ENCODE measurements at regions not wholly inside any gene's neighbourhood (a gene's known extent, or its start where the extent isn't known, plus 50 kb on each side); places are given as distances from the start of the nearest gene placed in this dataset.

- H3K23ac ChIP-seq (ENCODE audit: low read depth, low read length, poor library complexity): peak overlapping the region; percentile 85
- H2BK12ac ChIP-seq (ENCODE audit: low read length): no peak overlapping the region
- H3K4me3 ChIP-seq (ENCODE audit: low read length in 2 of 2): peak overlapping the region in 1 of 2 donors; percentile 65
- H3K4me2 ChIP-seq (ENCODE audit: insufficient read depth, low read length, poor library complexity, severe bottlenecking): no peak overlapping the region
- peak overlapping the region; percentile 63 for H2AK5ac ChIP-seq (ENCODE audit: low read depth, low read length)
- no peak overlapping the region for H2BK5ac ChIP-seq (ENCODE audit: low read length)
- H3K4me1 ChIP-seq (ENCODE audit: control insufficient read depth in 2 of 2, insufficient read depth in 1 of 2, low read depth in 1 of 2, low read length in 2 of 2): peaks cover 0 to 3% of the 10 kb centered on the region in 2 donors
- H3K18ac ChIP-seq (ENCODE audit: low read length): peak overlapping the region; percentile 17
- H3K27me3 ChIP-seq (ENCODE audit: control insufficient read depth in 3 of 3, insufficient read depth in 3 of 3, low read depth in 1 of 3, low read length in 3 of 3): peaks cover 0 to 2% (median 0%) of the 10 kb centered on the region in 3 experiments
- H2AFZ ChIP-seq (ENCODE audit: low read length): no peak overlapping the region
- H3K27ac ChIP-seq (replicated peaks; ENCODE audit: low read length): no peak overlapping the region
- peaks cover 9 to 10% of the 10 kb centered on the region in 2 donors for H3K9me3 ChIP-seq (replicated peaks in 1 of 2; ENCODE audit: control insufficient read depth in 2 of 2, insufficient read depth in 1 of 2, low read depth in 1 of 2, low read length in 2 of 2)
- peak overlapping the region; percentile 89 for H3K4ac ChIP-seq (ENCODE audit: low read length)
- no peaks in the 10 kb centered on the region for H3K79me1 ChIP-seq (ENCODE audit: low read depth, low read length)
- no peak for DNase-seq (ENCODE audit: low spot score)
- no peak overlapping the region for H4K8ac ChIP-seq (ENCODE audit: low read depth, low read length)
- no peak overlapping the region for H3K9ac ChIP-seq (ENCODE audit: low read depth, low read length, poor library complexity)
- WGBS, 2 donors (ENCODE audit: extremely low coverage in 2 of 2, insufficient read length in 2 of 2, insufficient replicate concordance in 1 of 2): no CpG with 5 or more reads among the region's 6 CpGs
- H2BK15ac ChIP-seq (ENCODE audit: low read length): no peak overlapping the region
- no peaks in the 10 kb centered on the region for H3K36me3 ChIP-seq (replicated peaks in 1 of 2; ENCODE audit: control insufficient read depth in 2 of 2, insufficient read depth in 2 of 2, low read length in 2 of 2)
- H4K91ac ChIP-seq (ENCODE audit: low read depth, low read length, poor library complexity): no peak overlapping the region
- peak overlapping the region; percentile 56 for H3K14ac ChIP-seq (ENCODE audit: low read length)
- H2BK120ac ChIP-seq (ENCODE audit: low read depth, low read length): no peak overlapping the region
Observed at GRCh38 chr2:96431319-96431718, 73.8 kb downstream of the NEURL3 start.

- no CpG with 5 or more reads among the region's 4 CpGs for WGBS, 2 donors (ENCODE audit: extremely low coverage in 2 of 2, insufficient read length in 2 of 2, insufficient replicate concordance in 1 of 2)
- H3K27me3 ChIP-seq (ENCODE audit: control insufficient read depth in 3 of 3, insufficient read depth in 3 of 3, low read depth in 1 of 3, low read length in 3 of 3): peaks cover 0 to 2% (median 0%) of the 10 kb centered on the region in 3 experiments
- no peak overlapping the region for H4K8ac ChIP-seq (ENCODE audit: low read depth, low read length)
- H2AK5ac ChIP-seq (ENCODE audit: low read depth, low read length): peak overlapping the region; percentile 14
- H3K27ac ChIP-seq (replicated peaks; ENCODE audit: low read length): no peak overlapping the region
- H2BK120ac ChIP-seq (ENCODE audit: low read depth, low read length): no peak overlapping the region
- H3K4me3 ChIP-seq (ENCODE audit: low read length in 2 of 2): no peak overlapping the region
- no peak overlapping the region for H3K4me2 ChIP-seq (ENCODE audit: insufficient read depth, low read length, poor library complexity, severe bottlenecking)
- H3K9ac ChIP-seq (ENCODE audit: low read depth, low read length, poor library complexity): peak overlapping the region; percentile 12
- no peak overlapping the region for H2AFZ ChIP-seq (ENCODE audit: low read length)
- H3K36me3 ChIP-seq (replicated peaks in 1 of 2; ENCODE audit: control insufficient read depth in 2 of 2, insufficient read depth in 2 of 2, low read length in 2 of 2): no peaks in the 10 kb centered on the region
- no peak overlapping the region for H2BK5ac ChIP-seq (ENCODE audit: low read length)
- H3K18ac ChIP-seq (ENCODE audit: low read length): no peak overlapping the region
- peak overlapping the region; percentile 56 for H3K14ac ChIP-seq (ENCODE audit: low read length)
- no peak overlapping the region for H4K91ac ChIP-seq (ENCODE audit: low read depth, low read length, poor library complexity)
- DNase-seq (ENCODE audit: low spot score): no peak
- H3K23ac ChIP-seq (ENCODE audit: low read depth, low read length, poor library complexity): peak overlapping the region; percentile 93
- H3K79me1 ChIP-seq (ENCODE audit: low read depth, low read length): no peaks in the 10 kb centered on the region
- peaks cover 0 to 3% of the 10 kb centered on the region in 2 donors for H3K4me1 ChIP-seq (ENCODE audit: control insufficient read depth in 2 of 2, insufficient read depth in 1 of 2, low read depth in 1 of 2, low read length in 2 of 2)
- no peak overlapping the region for H3K4ac ChIP-seq (ENCODE audit: low read length)
- H3K9me3 ChIP-seq (replicated peaks in 1 of 2; ENCODE audit: control insufficient read depth in 2 of 2, insufficient read depth in 1 of 2, low read depth in 1 of 2, low read length in 2 of 2): peaks cover 9 to 10% of the 10 kb centered on the region in 2 donors
- H2BK12ac ChIP-seq (ENCODE audit: low read length): no peak overlapping the region
- no peak overlapping the region for H2BK15ac ChIP-seq (ENCODE audit: low read length)
Observed at GRCh38 chr2:96430394-96430988, 74.7 kb downstream of the NEURL3 start.

GRCh38 chr2:96427917-96428316 lies 77.2 kb downstream of the NEURL3 start:
- Histone ChIP-seq H3K14ac (ENCODE audit: low read length) (no peak overlapping the region), H3K18ac (ENCODE audit: low read length) (no peak overlapping the region), H3K23ac (ENCODE audit: low read depth, low read length, poor library complexity) (no peak overlapping the region), H3K36me3 (replicated peaks in 1 of 2; ENCODE audit: control insufficient read depth in 2 of 2, insufficient read depth in 2 of 2, low read length in 2 of 2) (no peaks in the 10 kb centered on the region), H3K4me2 (ENCODE audit: insufficient read depth, low read length, poor library complexity, severe bottlenecking) (no peak overlapping the region), H4K91ac (ENCODE audit: low read depth, low read length, poor library complexity) (no peak overlapping the region), H2BK120ac (ENCODE audit: low read depth, low read length) (no peak overlapping the region), H2AFZ (ENCODE audit: low read length) (peak overlapping the region; percentile 22), H3K4ac (ENCODE audit: low read length) (no peak overlapping the region), H4K8ac (ENCODE audit: low read depth, low read length) (no peak overlapping the region), H3K9me3 (replicated peaks in 1 of 2; ENCODE audit: control insufficient read depth in 2 of 2, insufficient read depth in 1 of 2, low read depth in 1 of 2, low read length in 2 of 2) (peaks cover 9 to 10% of the 10 kb centered on the region in 2 donors), H2BK15ac (ENCODE audit: low read length) (no peak overlapping the region), H2AK5ac (ENCODE audit: low read depth, low read length) (no peak overlapping the region), H3K27ac (replicated peaks; ENCODE audit: low read length) (no peak overlapping the region), H3K9ac (ENCODE audit: low read depth, low read length, poor library complexity) (no peak overlapping the region), H3K27me3 (ENCODE audit: control insufficient read depth in 3 of 3, insufficient read depth in 3 of 3, low read depth in 1 of 3, low read length in 3 of 3) (peaks cover 0 to 2% (median 0%) of the 10 kb centered on the region in 3 experiments), H3K4me1 (ENCODE audit: control insufficient read depth in 2 of 2, insufficient read depth in 1 of 2, low read depth in 1 of 2, low read length in 2 of 2) (peaks cover 2 to 12% of the 10 kb centered on the region in 2 donors), H3K79me1 (ENCODE audit: low read depth, low read length) (no peaks in the 10 kb centered on the region), H3K4me3 (ENCODE audit: low read length in 2 of 2) (no peak overlapping the region), H2BK12ac (ENCODE audit: low read length) (no peak overlapping the region), H2BK5ac (ENCODE audit: low read length) (no peak overlapping the region)
- no peak for DNase-seq (ENCODE audit: low spot score)
- no CpG with 5 or more reads among the region's 1 CpG for WGBS, 2 donors (ENCODE audit: extremely low coverage in 2 of 2, insufficient read length in 2 of 2, insufficient replicate concordance in 1 of 2)

- H3K9me3 ChIP-seq (replicated peaks in 1 of 2; ENCODE audit: control insufficient read depth in 2 of 2, insufficient read depth in 1 of 2, low read depth in 1 of 2, low read length in 2 of 2): peaks cover 9 to 10% of the 10 kb centered on the region in 2 donors
- no peak overlapping the region for H2AK5ac ChIP-seq (ENCODE audit: low read depth, low read length)
- peaks cover 2 to 12% of the 10 kb centered on the region in 2 donors for H3K4me1 ChIP-seq (ENCODE audit: control insufficient read depth in 2 of 2, insufficient read depth in 1 of 2, low read depth in 1 of 2, low read length in 2 of 2)
- no peak overlapping the region for H2BK5ac ChIP-seq (ENCODE audit: low read length)
- H3K79me1 ChIP-seq (ENCODE audit: low read depth, low read length): no peaks in the 10 kb centered on the region
- H4K8ac ChIP-seq (ENCODE audit: low read depth, low read length): no peak overlapping the region
- WGBS, 2 donors (ENCODE audit: extremely low coverage in 2 of 2, insufficient read length in 2 of 2, insufficient replicate concordance in 1 of 2): no CpG with 5 or more reads among the region's 4 CpGs
- H4K91ac ChIP-seq (ENCODE audit: low read depth, low read length, poor library complexity): no peak overlapping the region
- no peak overlapping the region for H3K27ac ChIP-seq (replicated peaks; ENCODE audit: low read length)
- H2AFZ ChIP-seq (ENCODE audit: low read length): no peak overlapping the region
- H3K23ac ChIP-seq (ENCODE audit: low read depth, low read length, poor library complexity): no peak overlapping the region
- H3K14ac ChIP-seq (ENCODE audit: low read length): no peak overlapping the region
- H3K4me2 ChIP-seq (ENCODE audit: insufficient read depth, low read length, poor library complexity, severe bottlenecking): no peak overlapping the region
- peaks cover 0 to 2% (median 0%) of the 10 kb centered on the region in 3 experiments for H3K27me3 ChIP-seq (ENCODE audit: control insufficient read depth in 3 of 3, insufficient read depth in 3 of 3, low read depth in 1 of 3, low read length in 3 of 3)
- H3K4me3 ChIP-seq (ENCODE audit: low read length in 2 of 2): no peak overlapping the region
- H2BK15ac ChIP-seq (ENCODE audit: low read length): no peak overlapping the region
- DNase-seq (ENCODE audit: low spot score): no peak
- no peak overlapping the region for H3K9ac ChIP-seq (ENCODE audit: low read depth, low read length, poor library complexity)
- H2BK120ac ChIP-seq (ENCODE audit: low read depth, low read length): no peak overlapping the region
- no peak overlapping the region for H2BK12ac ChIP-seq (ENCODE audit: low read length)
- H3K4ac ChIP-seq (ENCODE audit: low read length): no peak overlapping the region
- no peaks in the 10 kb centered on the region for H3K36me3 ChIP-seq (replicated peaks in 1 of 2; ENCODE audit: control insufficient read depth in 2 of 2, insufficient read depth in 2 of 2, low read length in 2 of 2)
- no peak overlapping the region for H3K18ac ChIP-seq (ENCODE audit: low read length)
Observed at GRCh38 chr2:96427169-96427568, 78.0 kb downstream of the NEURL3 start.

All from neuronal stem cell (in vitro differentiated cells).